Stomach (tissue), 8 donors: ENCODE measurements at regions not wholly inside any gene's neighbourhood (a gene's known extent, or its start where the extent isn't known, plus 50 kb on each side); places are given as distances from the start of the nearest gene placed in this dataset.

Source experiments
- DNase-seq, 2 donors: peaks; one replicate each; pipeline versions ENCODE4 v3.0.0 to v3.0.0-alpha.2; 2013 to 2019
- H3K27ac ChIP-seq, 5 donors: fragments of 200-600 bp in 4 of 5; sonication (generic) in 4 of 5; one replicate each; pipeline ENCODE4 v1.5.1; 2013 to 2019; ENCODE audit warnings: mild to moderate bottlenecking in 1 of 5, moderate library complexity in 1 of 5
- H3K27me3 ChIP-seq, 3 donors: fragments of 200-600 bp; sonication (generic); one replicate each; pipeline ENCODE4 v1.5.1; 2017 to 2019; ENCODE audit warnings: mixed run types in 1 of 3
- H3K36me3 ChIP-seq, 4 donors: fragments of 200-600 bp; sonication (generic); 1 replicate in 3 of 4; 2 replicates in 1 of 4; pipeline ENCODE4 v1.5.1; 2016 to 2019
- H3K4me1 ChIP-seq, 4 donors: fragments of 200-600 bp; sonication (generic); one replicate each; pipeline ENCODE4 v1.5.1; 2016 to 2019
- H3K4me3 ChIP-seq, 4 donors: fragments of 200-600 bp; sonication (generic) in 3 of 4; one replicate each; pipeline ENCODE4 v1.5.1; 2016 to 2019; ENCODE audit warnings: mild to moderate bottlenecking in 1 of 4
- H3K9me3 ChIP-seq, 4 donors: fragments of 200-600 bp; sonication (generic); one replicate each; pipeline ENCODE4 v1.5.1; 2016 to 2019
- CTCF ChIP-seq, 7 experiments: fragments of 450-650 bp in 4 of 7; fragments of 200-600 bp in 3 of 7; sonication (generic) in 3 of 7; IDR thresholded peaks; one replicate each; pipeline ENCODE4 v1.5.1; 2016 to 2019; ENCODE audit warnings: antibody characterized with exemption in 7 of 7, control low read depth in 2 of 7, mild to moderate bottlenecking in 1 of 7
- EP300 ChIP-seq: sonication (generic); formaldehyde crosslinking; IDR thresholded peaks from one replicate; pipeline ENCODE4 v1.6.1; 2017; ENCODE audit warnings: antibody characterized with exemption
- POLR2A ChIP-seq, 4 donors: fragments of 450-650 bp; IDR thresholded peaks; one replicate each; pipeline ENCODE4 v1.6.1; 2016; ENCODE audit warnings: antibody characterized with exemption in 4 of 4, control low read depth in 2 of 4, mild to moderate bottlenecking in 1 of 4, moderate library complexity in 1 of 4
- POLR2AphosphoS5 ChIP-seq, 3 donors: sonication (generic); formaldehyde crosslinking; IDR thresholded peaks; one replicate each; pipeline ENCODE4 v1.6.1; 2016; ENCODE audit warnings: antibody characterized with exemption in 3 of 3
- WGBS, 5 donors: extraction: QIAGEN DNeasy Blood & Tissue Kit in 3 of 5; methylation state at CpG; one replicate each; pipeline versions ENCODE4 v1.1.5 to v1.1.7; 2013 to 2018; 5-methylcytosine and 5-hydroxymethylcytosine counted together
- intact Hi-C: fragments of 100-400 bp; cut with DNase I; formaldehyde crosslinking; loops from one replicate; pipeline ENCODE4 v1.15.1; 2023; ENCODE audit warnings: low total_unique reads
- donor health status: healthy with polysubstance abuse.
- donor health status: Bipolar disorder and iron deficiency.
- donor health status: healthy.

- no peaks in the 10 kb centered on the region for H3K4me1 ChIP-seq
- no peak overlapping the region for H3K27ac ChIP-seq
- no peaks in the 10 kb centered on the region for H3K27me3 ChIP-seq
- H3K36me3 ChIP-seq, result no peaks in the 10 kb centered on the region
- 42 to 70% (median 47%) methylated on average over 3 of the region's 3 CpGs for WGBS, 5 donors
- H3K9me3 ChIP-seq, result no peaks in the 10 kb centered on the region
- H3K4me3 ChIP-seq, result no peak overlapping the region
- TF ChIP-seq CTCF (IDR thresholded peaks at IDR 0.05) (no peak), POLR2AphosphoS5 (IDR thresholded peaks at IDR 0.05) (no peak), EP300 (no peak), POLR2A (IDR thresholded peaks at IDR 0.05) (no peak)
- no peak for DNase-seq
- intact Hi-C loops, result no loop called here
Observed at GRCh38 chr2:53231908-53232307, 535.7 kb upstream of the CHAC2 start.

GRCh38 chr2:53230691-53231090 lies 536.9 kb upstream of the CHAC2 start:
- intact Hi-C loops, result no loop called here

GRCh38 chr2:53227535-53227934 lies 540.1 kb upstream of the CHAC2 start:
- Histone ChIP-seq H3K9me3 (no peaks in the 10 kb centered on the region), H3K27ac (no peak overlapping the region), H3K4me1 (no peaks in the 10 kb centered on the region), H3K4me3 (no peak overlapping the region), H3K27me3 (no peaks in the 10 kb centered on the region), H3K36me3 (no peaks in the 10 kb centered on the region)
- DNase-seq, result no peak
- 93 to 96% (median 95%) methylated on average over 3 of the region's 3 CpGs for WGBS, 5 donors
- intact Hi-C loops, result no loop called here
- no peak for TF ChIP-seq POLR2AphosphoS5 (IDR thresholded peaks at IDR 0.05)
- TF ChIP-seq EP300, result no peak
- no peak for TF ChIP-seq CTCF (IDR thresholded peaks at IDR 0.05)

More at GRCh38 chr2:53230691-53231090, 536.9 kb upstream of the CHAC2 start:
- DNase-seq, result no peak
- no peaks in the 10 kb centered on the region for H3K4me1 ChIP-seq
- no peaks in the 10 kb centered on the region for H3K9me3 ChIP-seq
- H3K4me3 ChIP-seq, result no peak overlapping the region
- H3K27ac ChIP-seq, result no peak overlapping the region
- H3K27me3 ChIP-seq, result no peaks in the 10 kb centered on the region
- no peaks in the 10 kb centered on the region for H3K36me3 ChIP-seq
- TF ChIP-seq EP300 (no peak), POLR2A (IDR thresholded peaks at IDR 0.05) (no peak), CTCF (IDR thresholded peaks at IDR 0.05) (no peak), POLR2AphosphoS5 (IDR thresholded peaks at IDR 0.05) (no peak)
- WGBS, 5 donors, result 60 to 78% (median 72%) methylated on average over 2 of the region's 2 CpGs

- Histone ChIP-seq H3K4me3 (no peak overlapping the region), H3K27ac (no peak overlapping the region), H3K9me3 (peaks cover 0 to 12% (median 5%) of the 10 kb centered on the region in 4 donors), H3K4me1 (no peaks in the 10 kb centered on the region), H3K36me3 (no peaks in the 10 kb centered on the region), H3K27me3 (no peaks in the 10 kb centered on the region)
- no peak for DNase-seq
- no peak for TF ChIP-seq CTCF (IDR thresholded peaks at IDR 0.05)
- no peak for TF ChIP-seq POLR2A (IDR thresholded peaks at IDR 0.05)
- no peak for TF ChIP-seq EP300
- TF ChIP-seq POLR2AphosphoS5 (IDR thresholded peaks at IDR 0.05), result no peak
- intact Hi-C loops, result no loop called here
- 73 to 90% (median 80%) methylated on average over 3 of the region's 3 CpGs for WGBS, 5 donors
Observed at GRCh38 chr2:53220969-53221368, 546.6 kb upstream of the CHAC2 start.
